OCI-M1 (cell line): ENCODE measurements at regions not wholly inside any gene's neighbourhood (a gene's known extent, or its start where the extent isn't known, plus 50 kb on each side); places are given as distances from the start of the nearest gene placed in this dataset.

Experiments used
- DNase-seq: peaks from one replicate; lab custom pipeline; 2025; lab: John Stamatoyannopoulos, UW

DNA sequence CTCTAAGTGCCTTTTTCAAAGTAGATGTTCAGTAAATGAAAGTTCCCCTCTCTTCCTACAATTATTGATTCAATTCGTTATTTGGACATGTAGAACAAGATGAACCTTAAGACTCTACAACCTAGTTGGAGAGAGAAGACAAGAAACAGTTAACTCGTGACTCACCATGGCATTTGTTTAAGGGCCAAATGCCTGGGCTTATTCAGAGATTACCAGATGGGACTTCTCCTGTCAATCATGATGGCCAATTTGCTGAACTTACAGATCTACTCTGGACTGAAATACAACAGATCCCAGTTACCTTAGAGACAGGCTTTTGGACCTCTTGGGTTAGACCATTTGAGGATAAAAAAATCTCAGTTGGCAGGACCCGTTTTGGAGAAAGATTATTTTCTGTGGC, 93.5 kb downstream of the C1orf94 start:
- no peak for DNase-seq

- DNase-seq: no peak
Observed at GRCh38 chr1:34272152-34272551, 95.4 kb downstream of the C1orf94 start.

DNA sequence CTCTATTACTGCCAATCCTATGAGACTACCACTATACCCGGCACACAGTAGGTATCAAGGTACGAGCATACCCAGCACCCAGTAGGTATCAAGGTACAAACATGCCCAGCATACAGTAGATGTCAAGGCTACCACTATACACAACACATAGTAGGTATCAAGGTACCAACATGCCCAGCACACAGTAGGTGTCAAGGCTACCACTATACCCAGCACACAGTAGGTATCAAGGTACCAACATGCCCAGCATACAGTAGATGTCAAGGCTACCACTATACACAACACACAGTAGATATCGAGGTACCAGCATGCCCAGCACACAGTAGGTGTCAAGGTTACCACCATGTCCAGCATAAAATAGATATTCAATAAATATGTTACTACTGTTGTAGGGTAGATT, 98.4 kb downstream of the C1orf94 start:
- no peak for DNase-seq

DNA sequence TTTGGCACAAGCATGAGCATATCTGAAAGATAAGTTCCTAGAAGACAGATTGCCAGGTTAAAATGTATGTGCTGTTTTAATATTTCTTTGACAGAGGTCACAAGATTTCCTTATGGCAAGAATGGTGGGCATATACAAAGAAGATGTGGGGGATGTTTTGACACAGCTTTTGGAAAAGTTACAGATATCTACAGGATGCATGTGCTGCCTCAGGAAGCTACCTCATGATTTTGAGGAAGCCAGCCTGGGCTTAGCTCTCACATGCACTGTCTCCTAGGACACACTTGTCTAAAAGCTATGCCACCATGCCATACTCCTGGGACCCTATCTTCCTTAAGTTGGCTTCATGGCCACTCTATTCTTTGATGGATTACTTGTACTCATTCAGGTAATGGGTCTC, 99.9 kb downstream of the C1orf94 start:
- DNase-seq: no peak

- DNase-seq: no peak
Observed at GRCh38 chr1:34277150-34277549, 100.4 kb downstream of the C1orf94 start.

DNA sequence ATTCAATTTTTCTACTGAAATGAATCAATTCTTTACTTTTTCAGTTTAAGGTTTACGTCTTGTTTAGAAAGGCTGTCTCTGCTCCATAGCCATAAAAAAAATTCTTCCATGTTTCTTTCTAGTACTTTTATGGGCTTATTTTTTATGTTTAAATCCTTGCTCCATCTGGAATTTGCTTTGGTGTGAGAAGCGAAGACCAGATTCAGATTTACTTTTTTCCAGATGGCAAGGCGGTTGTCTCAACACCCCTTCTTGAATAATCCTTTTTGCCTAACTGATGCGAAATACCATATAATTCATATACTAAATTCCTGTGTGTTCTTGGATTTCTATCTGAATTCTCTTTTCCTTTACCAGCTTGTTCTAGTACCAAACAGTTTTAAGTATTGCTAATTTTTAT, 101.5 kb downstream of the C1orf94 start:
- DNase-seq: no peak

GRCh38 chr1:34279971-34280370, 103.3 kb downstream of the C1orf94 start:
- DNase-seq: no peak

- DNase-seq: no peak
Observed at GRCh38 chr1:34280509-34280908, 103.8 kb downstream of the C1orf94 start.

DNA sequence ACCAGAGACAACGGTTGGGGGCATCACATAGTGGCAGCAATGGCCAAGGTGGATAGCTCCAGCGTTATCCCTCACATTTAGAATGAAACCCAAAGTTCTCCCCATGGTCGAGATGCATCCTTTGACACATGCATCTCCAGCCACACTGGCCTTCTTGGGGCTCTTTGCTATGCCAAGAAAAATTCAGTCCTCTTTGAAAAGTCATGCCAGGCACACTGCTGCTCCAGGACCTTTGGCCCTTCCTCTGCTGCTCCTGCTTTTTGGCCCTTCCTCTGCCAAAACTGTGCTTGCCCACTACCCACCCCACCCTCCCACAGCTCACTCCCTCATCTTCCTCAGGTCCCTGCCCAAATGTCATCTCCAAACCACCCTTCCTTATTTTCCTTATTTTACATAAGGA, 106.4 kb downstream of the C1orf94 start:
- DNase-seq: no peak

DNA sequence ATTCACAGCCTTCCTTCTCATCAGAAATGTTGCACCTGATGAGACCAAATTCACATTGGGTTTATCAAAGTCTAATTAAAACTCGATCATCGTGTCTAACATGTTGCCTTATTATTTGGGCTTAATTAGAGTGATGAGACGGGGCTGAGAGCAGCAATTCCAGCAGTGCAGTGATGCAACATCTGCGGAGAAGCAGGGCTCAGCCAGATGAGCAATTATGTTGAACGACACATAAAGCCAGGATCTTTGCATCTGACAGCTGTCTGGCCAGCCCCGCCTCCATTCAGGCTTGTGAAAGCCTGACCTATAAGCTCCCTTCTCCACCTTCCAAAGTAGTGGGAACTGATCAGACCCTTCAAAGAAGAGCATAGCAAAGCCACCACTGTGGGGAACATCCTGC, 109.8 kb downstream of the C1orf94 start:
- DNase-seq: no peak

DNA sequence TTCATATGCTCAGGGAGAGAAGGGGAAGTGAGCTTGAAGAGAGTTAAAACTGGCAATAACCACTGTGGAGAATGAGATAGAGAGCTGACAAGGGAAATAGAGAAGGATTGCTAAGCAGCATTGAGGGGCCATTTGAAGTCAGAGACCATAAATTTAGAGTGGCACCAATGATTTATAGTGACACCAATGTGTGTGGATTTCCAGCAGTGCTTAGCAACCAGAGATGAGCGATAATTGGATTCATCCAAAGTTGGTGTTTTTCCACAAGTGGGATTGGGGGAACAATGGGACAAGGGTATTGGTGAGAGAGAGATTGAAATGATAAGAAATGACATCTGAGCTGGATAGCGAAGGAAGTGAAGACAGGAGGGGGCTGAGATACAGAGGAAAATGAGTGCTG, 114.1 kb downstream of the C1orf94 start:
- no peak for DNase-seq

DNA sequence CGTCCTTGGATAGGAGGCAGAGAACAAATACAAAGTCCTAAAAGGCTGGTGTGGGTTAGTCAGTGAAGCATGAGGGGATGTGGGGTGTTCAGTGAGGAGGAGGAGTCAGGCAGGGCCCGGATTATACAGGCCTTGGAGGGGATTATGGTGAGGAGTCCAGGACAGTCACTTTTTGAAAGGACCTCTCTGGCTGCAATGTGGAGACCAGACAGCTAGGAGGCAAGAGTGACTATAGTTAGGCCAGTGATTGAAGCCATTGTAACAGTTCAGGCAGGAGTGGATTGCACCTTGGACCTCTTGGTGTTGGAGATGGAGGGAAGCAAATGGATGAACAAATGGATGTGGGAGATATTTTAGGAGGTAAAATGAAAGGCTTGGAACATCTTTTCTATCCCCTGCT, 115.8 kb downstream of the C1orf94 start:
- DNase-seq: no peak

DNA sequence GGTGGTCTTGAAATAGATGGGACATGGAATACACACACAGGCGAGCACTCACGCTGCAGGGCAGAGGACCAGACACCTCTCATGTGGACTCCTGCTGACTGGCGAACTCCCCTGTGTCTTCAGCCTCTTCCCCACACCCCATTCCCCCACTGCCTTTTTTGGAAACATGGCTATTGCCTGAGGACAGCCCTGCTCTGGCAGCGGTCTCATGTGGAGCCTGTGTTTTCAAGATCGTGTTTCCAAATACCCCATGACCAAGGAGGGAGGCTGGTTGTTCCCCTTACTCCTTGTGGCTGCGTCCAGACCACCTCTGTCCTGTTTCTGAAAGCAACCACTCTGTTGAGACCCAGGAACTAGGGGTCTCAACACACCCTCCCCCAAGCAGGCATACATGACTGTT, 119.4 kb downstream of the C1orf94 start:
- DNase-seq: no peak

GRCh38 chr1:34302798-34303197, 126.1 kb downstream of the C1orf94 start:
- no peak for DNase-seq

GRCh38 chr1:34303218-34303617, 126.5 kb downstream of the C1orf94 start:
- no peak for DNase-seq

DNA sequence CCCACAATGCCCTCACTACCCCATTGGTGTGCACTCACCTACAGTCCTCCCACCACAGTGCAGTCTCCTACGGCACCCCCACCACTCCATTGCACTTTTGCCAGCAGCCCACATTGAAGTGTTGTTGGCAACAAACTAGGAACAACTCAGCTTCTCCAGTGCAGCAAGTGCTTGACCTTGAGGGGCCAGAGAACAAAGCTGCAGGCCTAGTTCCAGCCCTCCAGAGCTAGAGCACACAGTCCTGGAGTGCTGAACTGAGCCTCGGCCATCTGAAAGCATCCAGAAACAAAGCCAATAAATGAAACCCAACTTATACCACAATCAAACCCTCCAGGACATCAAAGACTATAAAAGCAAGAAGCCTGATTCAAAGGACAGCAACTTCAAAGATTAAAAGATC, 129.9 kb downstream of the C1orf94 start:
- DNase-seq: no peak

- DNase-seq: no peak
Observed at GRCh38 chr1:34312359-34312758, 135.7 kb downstream of the C1orf94 start.

DNA sequence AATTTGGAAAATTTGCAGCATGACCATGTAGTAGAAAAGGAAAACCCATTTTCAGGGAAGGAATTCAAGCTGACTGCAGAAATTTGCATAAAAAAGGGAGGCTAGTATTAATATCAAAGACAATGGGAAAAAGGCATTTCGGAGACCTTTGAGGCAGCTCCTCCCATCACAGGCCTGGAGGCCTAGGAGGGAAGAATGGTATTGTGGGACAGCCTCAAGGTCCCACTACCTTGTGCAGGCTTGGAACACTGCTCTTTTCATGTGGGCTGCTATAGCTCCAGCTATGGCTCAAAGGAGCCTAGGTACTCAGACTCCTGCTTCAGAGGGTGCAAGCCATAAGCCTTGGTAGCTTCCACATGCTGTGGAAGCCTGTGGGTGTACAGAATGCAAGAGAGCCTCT, 139.3 kb downstream of the C1orf94 start:
- DNase-seq: no peak

- DNase-seq: no peak
Observed at GRCh38 chr1:34316773-34317172, 140.1 kb downstream of the C1orf94 start.

GRCh38 chr1:34319218-34319617, 142.5 kb downstream of the C1orf94 start:
- no peak for DNase-seq

GRCh38 chr1:34320053-34320669, 143.5 kb downstream of the C1orf94 start:
- DNase-seq: no peak

DNA sequence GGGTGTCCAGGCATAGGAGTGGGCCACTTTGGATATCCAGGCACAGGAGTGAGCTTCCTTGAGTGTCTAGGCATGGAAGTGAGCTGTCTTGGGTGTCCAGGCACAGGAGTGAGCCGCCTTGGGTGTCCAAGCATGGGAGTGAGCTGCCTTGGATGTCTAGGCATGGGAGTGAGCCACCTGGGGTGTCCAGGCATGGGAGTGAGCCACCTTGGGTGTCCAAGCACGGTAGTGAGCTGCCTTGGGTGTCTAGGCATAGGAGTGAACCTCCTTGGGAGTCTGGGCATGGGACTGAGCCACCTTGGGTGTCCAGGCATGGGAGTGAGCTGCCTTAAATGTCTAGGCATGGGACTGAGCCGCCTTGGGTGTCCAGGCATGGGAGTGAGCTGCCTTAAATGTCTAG, 146.3 kb downstream of the C1orf94 start:
- no peak for DNase-seq

DNA sequence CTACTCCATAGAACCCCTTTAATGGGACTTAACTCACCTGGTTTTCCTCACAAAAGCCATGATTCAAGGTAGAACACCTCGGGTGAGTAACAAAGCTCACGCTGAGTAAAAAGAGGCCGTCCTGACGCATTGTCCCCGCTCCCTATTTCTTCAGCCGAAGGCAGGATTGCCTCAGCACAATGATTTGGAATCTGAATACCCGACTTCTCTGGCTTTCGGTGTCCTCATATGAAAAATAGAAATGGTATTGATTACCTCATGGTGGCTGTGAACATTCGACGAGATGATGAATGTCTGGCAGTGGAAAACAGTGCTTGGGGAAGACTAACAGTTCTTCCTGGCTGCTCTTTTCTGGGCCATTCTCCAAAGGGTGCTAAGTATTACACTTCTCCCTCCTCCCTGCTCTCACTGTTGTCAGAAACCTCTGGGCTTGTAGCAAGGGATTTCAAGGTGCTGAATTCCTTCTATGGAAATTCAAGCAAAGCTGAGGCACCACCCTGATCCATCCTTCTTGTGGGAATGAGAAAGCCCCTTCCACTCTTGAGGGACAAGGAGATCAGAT, 148.3 kb downstream of the C1orf94 start:
- DNase-seq: no peak

GRCh38 chr1:34328281-34328799, 151.6 kb downstream of the C1orf94 start:
- DNase-seq: no peak
